Endothelial cell of umbilical vein (primary cell): ENCODE measurements at regions not wholly inside any gene's neighbourhood (a gene's known extent, or its start where the extent isn't known, plus 50 kb on each side); places are given as distances from the start of the nearest gene placed in this dataset.

Experiments used
- BruUV-seq: library from RNA; stranded (reverse); fragments of 400-500 nt; replicated peaks from 2 replicates; lab custom pipeline; 2021; lab: Mats Ljungman, UMichigan
- CTCF ChIA-PET: fragments of 300-600, 350-600 bp; sonication (Branson Sonifier 250); formaldehyde crosslinking; loops from one replicate; lab custom pipeline; 2021; ENCODE audit warnings: antibody characterized with exemption, inconsistent platforms; lab: Charles Lee
- POLR2A ChIA-PET: fragments of 300-600, 350-600 bp; sonication (Branson Sonifier 250); formaldehyde crosslinking; loops from one replicate; lab custom pipeline; 2021; ENCODE audit warnings: antibody characterized with exemption, inconsistent platforms; lab: Charles Lee
- DNase-seq: peaks from one replicate; pipeline ENCODE4 v3.0.0-alpha.2; 2011; ENCODE audit warnings: low read depth, low spot score
- FAIRE-seq: peaks from 2 replicates; lab custom pipeline; 2011; peaks lifted over from hg19 to GRCh38; lab: Jason Lieb, UNC
- H2AFZ ChIP-seq: 2 replicates; pipeline ENCODE4 v1.6.0; 2012; ENCODE audit warnings: low read depth, low read length, control low read depth, inconsistent platforms
- H3K27ac ChIP-seq: 2 replicates; pipeline ENCODE4 v1.5.1; 2011; ENCODE audit warnings: low read depth, mild to moderate bottlenecking, control low read depth, low read length, moderate library complexity; ENCODE audit not compliant: insufficient read depth
- H3K27me3 ChIP-seq, 2 experiments: 2 replicates each; pipeline versions ENCODE4 v1.6.0 to v1.6.1; 2011; ENCODE audit warnings: low read length in 2 of 2, mixed read lengths in 1 of 2; ENCODE audit not compliant: control insufficient read depth in 2 of 2, insufficient read depth in 2 of 2
- H3K36me3 ChIP-seq, 2 experiments: 2 replicates in 1 of 2; 3 replicates in 1 of 2; pipeline ENCODE4 v1.5.1; 2011; ENCODE audit warnings: low read length in 2 of 2, mild to moderate bottlenecking in 1 of 2, moderate library complexity in 1 of 2; ENCODE audit not compliant: control insufficient read depth in 2 of 2, insufficient read depth in 2 of 2; ENCODE audit errors: extremely low read depth in 1 of 2
- H3K4me1 ChIP-seq: 3 replicates; pipeline ENCODE4 v1.5.1; 2011; ENCODE audit warnings: mild to moderate bottlenecking, low read length; ENCODE audit not compliant: control insufficient read depth, insufficient read depth; ENCODE audit errors: extremely low read depth
- H3K4me2 ChIP-seq: 2 replicates; pipeline ENCODE4 v1.6.1; 2011; ENCODE audit warnings: low read length, control low read depth, mixed read lengths; ENCODE audit not compliant: insufficient read depth
- H3K4me3 ChIP-seq, 3 experiments: fragments of 200-600 bp in 1 of 3; sonication (generic), shearing (Covaris generic) in 1 of 3; replicated peaks in 1 of 3; 2 replicates each; pipeline ENCODE4 v1.5.1; 2011 to 2016; ENCODE audit warnings: control low read depth in 3 of 3, low read length in 3 of 3, mild to moderate bottlenecking in 2 of 3, inconsistent platforms in 1 of 3, low read depth in 1 of 3, moderate library complexity in 1 of 3; ENCODE audit not compliant: insufficient read depth in 1 of 3
- H3K79me2 ChIP-seq: 2 replicates; pipeline ENCODE4 v1.6.0; 2012; ENCODE audit warnings: low read length, inconsistent platforms; ENCODE audit not compliant: control insufficient read depth, insufficient read depth
- H3K9ac ChIP-seq: replicated peaks from 2 replicates; pipeline ENCODE3; 2011; ENCODE audit warnings: low read length, control low read depth; ENCODE audit not compliant: insufficient read depth; ENCODE audit errors: extremely low read depth
- H3K9me1 ChIP-seq: replicated peaks from 3 replicates; pipeline ENCODE4 v1.6.0; 2011; ENCODE audit warnings: mild to moderate bottlenecking, low read length; ENCODE audit not compliant: control insufficient read depth, insufficient read depth; ENCODE audit errors: extremely low read depth
- H3K9me3 ChIP-seq: replicated peaks from 2 replicates; pipeline ENCODE4 v1.5.1; 2012; ENCODE audit warnings: low read length, inconsistent platforms; ENCODE audit not compliant: control insufficient read depth, insufficient read depth
- H4K20me1 ChIP-seq: replicated peaks from 2 replicates; pipeline ENCODE3; 2011; ENCODE audit warnings: mild to moderate bottlenecking, low read length; ENCODE audit not compliant: control insufficient read depth, insufficient read depth; ENCODE audit errors: extremely low read depth
- EZH2 ChIP-seq: IDR thresholded peaks from 2 replicates; pipeline ENCODE4 v1.6.1; 2012; ENCODE audit warnings: borderline replicate concordance, low read depth, mild to moderate bottlenecking, moderate library complexity, low read length, inconsistent platforms; ENCODE audit not compliant: severe bottlenecking
- FOS ChIP-seq: IDR thresholded peaks from 2 replicates; pipeline ENCODE4 v1.6.1; 2011; ENCODE audit warnings: mild to moderate bottlenecking, low read length, moderate library complexity, borderline replicate concordance; ENCODE audit not compliant: insufficient read depth
- GATA2 ChIP-seq: IDR thresholded peaks from 2 replicates; pipeline ENCODE4 v1.7.0; 2011; ENCODE audit warnings: low read depth, mild to moderate bottlenecking, moderate library complexity, mixed read lengths, low read length; ENCODE audit not compliant: insufficient read length, insufficient read depth
- JUN ChIP-seq: IDR thresholded peaks from 2 replicates; pipeline ENCODE4 v1.6.1; 2011; ENCODE audit warnings: borderline replicate concordance, low read depth; ENCODE audit not compliant: insufficient read length, insufficient read depth
- MYC ChIP-seq: IDR thresholded peaks from one replicate; pipeline ENCODE4 v1.6.1; 2011; ENCODE audit warnings: mild to moderate bottlenecking, low read depth, low read length
- POLR2A ChIP-seq: IDR thresholded peaks from 2 replicates; pipeline ENCODE4 v1.6.1; 2012; ENCODE audit warnings: low read depth, mild to moderate bottlenecking, control low read depth, low read length
- POLR2AphosphoS5 ChIP-seq: IDR thresholded peaks from 2 replicates; pipeline ENCODE4 v1.6.1; 2012; ENCODE audit warnings: low read depth, mild to moderate bottlenecking, control low read depth, low read length, moderate library complexity; ENCODE audit not compliant: insufficient read depth
- dilution Hi-C: fragments of 300-500 bp; cut with MboI; formaldehyde crosslinking; loops from one replicate; pipeline ENCODE4 v1.15.0; 2019; ENCODE audit warnings: low sequenced_read_pairs; ENCODE audit not compliant: extremely low pct_ligation_motif_present
- intact Hi-C: fragments of 100-400 bp; cut with micrococcal nuclease; formaldehyde crosslinking; loops from one replicate; pipeline ENCODE4 v1.10.0; 2022
- TF ChIP-seq, protein P1 (sequence below), 2 donors: IDR thresholded peaks; 1 replicate in 1 of 2; 2 replicates in 1 of 2; pipeline ENCODE4 v1.5.1; 2011; ENCODE audit warnings: low read length in 2 of 2, mild to moderate bottlenecking in 2 of 2, moderate library complexity in 2 of 2, control low read depth in 1 of 2, inconsistent platforms in 1 of 2, low read depth in 1 of 2; ENCODE audit not compliant: insufficient read depth in 1 of 2; ENCODE audit errors: extremely low read depth in 1 of 2
- TF ChIP-seq, protein P2 (sequence below): IDR thresholded peaks from 2 replicates; pipeline ENCODE4 v1.6.1; 2011; ENCODE audit not compliant: insufficient read depth, insufficient read length

DNA sequence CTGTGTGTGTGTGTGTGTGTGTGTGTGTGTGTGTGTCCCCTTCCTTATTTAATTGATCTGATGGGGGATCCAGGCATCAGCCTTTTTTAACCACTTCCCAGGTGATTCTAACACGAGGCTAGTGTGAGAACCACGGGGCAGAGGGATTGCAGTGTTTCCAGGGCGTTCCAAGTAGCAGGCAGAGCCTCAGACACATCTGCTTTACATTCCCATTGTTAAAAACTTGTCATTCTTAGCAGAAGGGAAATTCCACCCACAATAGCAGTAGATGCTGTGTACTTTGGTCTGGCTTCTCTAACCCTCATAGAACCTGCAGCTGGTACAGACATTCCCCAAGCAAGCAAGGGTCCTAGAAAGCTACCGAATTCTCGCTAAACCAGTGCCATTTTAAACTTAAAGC is 81.9 kb upstream of the SLC30A5 start:
- FAIRE-seq (no peak), DNase-seq (no peak)
- POLR2A ChIA-PET = no interaction called here
- Histone ChIP-seq H3K27ac (no peak overlapping the region), H3K9ac (no peak overlapping the region), H3K4me2 (no peak overlapping the region), H2AFZ (no peak overlapping the region), H3K4me1 (no peaks in the 10 kb centered on the region), H3K4me3 (no peak overlapping the region), H3K36me3 (no peaks in the 10 kb centered on the region), H3K9me3 (no peaks in the 10 kb centered on the region), H4K20me1 (no peaks in the 10 kb centered on the region), H3K79me2 (no peaks in the 10 kb centered on the region), H3K27me3 (peaks cover 9 to 10% of the 10 kb centered on the region in 2 experiments), H3K9me1 (no peaks in the 10 kb centered on the region)
- CTCF ChIA-PET = interaction anchor here (2.3 kb wide), 1 partner anchor 12 kb away, joined by 8 read pairs; no protein-coding TSS in a partner anchor
- TF ChIP-seq JUN = no peak
- TF ChIP-seq, protein P1, sequence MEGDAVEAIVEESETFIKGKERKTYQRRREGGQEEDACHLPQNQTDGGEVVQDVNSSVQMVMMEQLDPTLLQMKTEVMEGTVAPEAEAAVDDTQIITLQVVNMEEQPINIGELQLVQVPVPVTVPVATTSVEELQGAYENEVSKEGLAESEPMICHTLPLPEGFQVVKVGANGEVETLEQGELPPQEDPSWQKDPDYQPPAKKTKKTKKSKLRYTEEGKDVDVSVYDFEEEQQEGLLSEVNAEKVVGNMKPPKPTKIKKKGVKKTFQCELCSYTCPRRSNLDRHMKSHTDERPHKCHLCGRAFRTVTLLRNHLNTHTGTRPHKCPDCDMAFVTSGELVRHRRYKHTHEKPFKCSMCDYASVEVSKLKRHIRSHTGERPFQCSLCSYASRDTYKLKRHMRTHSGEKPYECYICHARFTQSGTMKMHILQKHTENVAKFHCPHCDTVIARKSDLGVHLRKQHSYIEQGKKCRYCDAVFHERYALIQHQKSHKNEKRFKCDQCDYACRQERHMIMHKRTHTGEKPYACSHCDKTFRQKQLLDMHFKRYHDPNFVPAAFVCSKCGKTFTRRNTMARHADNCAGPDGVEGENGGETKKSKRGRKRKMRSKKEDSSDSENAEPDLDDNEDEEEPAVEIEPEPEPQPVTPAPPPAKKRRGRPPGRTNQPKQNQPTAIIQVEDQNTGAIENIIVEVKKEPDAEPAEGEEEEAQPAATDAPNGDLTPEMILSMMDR (IDR thresholded peaks at IDR 0.05; ENCODE audit: extremely low read depth in 1 of 2, insufficient read depth in 1 of 2, low read depth in 1 of 2, low read length in 2 of 2) = no peak
- no peak for TF ChIP-seq MYC
- no peak for TF ChIP-seq POLR2AphosphoS5
- intact Hi-C loops (no loop called here), dilution Hi-C loops (no loop called here)
- BruUV-seq = no TSS peak

DNA sequence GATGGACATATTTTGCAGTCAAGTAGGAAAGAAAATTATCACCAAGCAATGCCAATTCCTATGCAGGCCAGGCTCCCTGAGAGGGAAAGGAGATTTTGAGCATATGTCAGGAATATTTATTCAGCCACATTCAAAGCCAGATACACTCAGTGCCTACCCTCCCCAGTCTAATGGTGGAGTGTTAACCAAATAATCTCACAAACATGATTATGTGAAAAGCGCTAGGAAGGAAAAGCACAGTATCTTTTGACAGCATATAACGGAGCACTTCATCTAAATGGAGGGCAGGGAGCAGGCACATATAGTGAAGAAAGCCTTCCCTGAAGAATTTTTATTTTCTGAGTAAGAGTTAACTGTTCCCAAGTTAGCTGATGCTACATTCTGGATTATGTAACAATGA is 80.3 kb upstream of the SLC30A5 start:
- Histone ChIP-seq H3K27ac (no peak overlapping the region), H3K36me3 (no peaks in the 10 kb centered on the region), H4K20me1 (no peaks in the 10 kb centered on the region), H3K4me3 (no peak overlapping the region), H3K4me2 (no peak overlapping the region), H3K9me3 (no peaks in the 10 kb centered on the region), H3K4me1 (no peaks in the 10 kb centered on the region), H3K27me3 (peaks cover 7 to 9% of the 10 kb centered on the region in 2 experiments), H2AFZ (no peak overlapping the region), H3K9ac (no peak overlapping the region), H3K79me2 (no peaks in the 10 kb centered on the region), H3K9me1 (no peaks in the 10 kb centered on the region)
- ChIA-PET POLR2A (no interaction called here), CTCF (no interaction called here)
- no TSS peak for BruUV-seq
- dilution Hi-C loops = no loop called here
- DNase-seq (no peak), FAIRE-seq (no peak)
- TF ChIP-seq MYC = no peak
- TF ChIP-seq EZH2 = no peak
- TF ChIP-seq JUN = no peak
- TF ChIP-seq, protein P1 (IDR thresholded peaks at IDR 0.05; ENCODE audit: extremely low read depth in 1 of 2, insufficient read depth in 1 of 2, low read depth in 1 of 2, low read length in 2 of 2) = no peak
- TF ChIP-seq GATA2 = no peak
- no peak for TF ChIP-seq FOS
- TF ChIP-seq, protein P2, sequence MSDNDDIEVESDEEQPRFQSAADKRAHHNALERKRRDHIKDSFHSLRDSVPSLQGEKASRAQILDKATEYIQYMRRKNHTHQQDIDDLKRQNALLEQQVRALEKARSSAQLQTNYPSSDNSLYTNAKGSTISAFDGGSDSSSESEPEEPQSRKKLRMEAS = no peak
- TF ChIP-seq POLR2A = no peak
- no peak for TF ChIP-seq POLR2AphosphoS5
- intact Hi-C loops = no loop called here
